ENCODE measurements at regions not wholly inside any gene's neighbourhood (a gene's known extent, or its start where the extent isn't known, plus 50 kb on each side); places are given as distances from the start of the nearest gene placed in this dataset.

DNA sequence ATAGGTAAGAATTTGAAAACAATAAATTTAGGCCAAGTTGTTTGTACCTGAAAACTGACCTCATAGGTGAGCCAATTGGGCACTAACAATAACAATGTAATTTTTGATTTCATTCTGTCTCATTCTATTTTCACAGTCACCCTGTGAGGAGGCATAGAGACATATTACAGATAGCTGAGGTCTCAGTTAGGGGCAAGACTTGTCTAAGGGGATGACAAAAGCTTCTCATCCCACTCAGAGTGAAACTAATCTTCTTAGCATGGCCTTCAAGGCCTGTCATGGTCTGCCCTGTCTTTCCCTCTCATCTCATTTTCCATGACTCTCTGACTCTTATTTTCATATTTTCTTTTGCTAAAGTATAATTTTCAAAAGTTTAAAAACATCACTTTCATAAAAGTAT is 562.0 kb upstream of the TNP1 start:
- TF ChIP-seq, protein P1, sequence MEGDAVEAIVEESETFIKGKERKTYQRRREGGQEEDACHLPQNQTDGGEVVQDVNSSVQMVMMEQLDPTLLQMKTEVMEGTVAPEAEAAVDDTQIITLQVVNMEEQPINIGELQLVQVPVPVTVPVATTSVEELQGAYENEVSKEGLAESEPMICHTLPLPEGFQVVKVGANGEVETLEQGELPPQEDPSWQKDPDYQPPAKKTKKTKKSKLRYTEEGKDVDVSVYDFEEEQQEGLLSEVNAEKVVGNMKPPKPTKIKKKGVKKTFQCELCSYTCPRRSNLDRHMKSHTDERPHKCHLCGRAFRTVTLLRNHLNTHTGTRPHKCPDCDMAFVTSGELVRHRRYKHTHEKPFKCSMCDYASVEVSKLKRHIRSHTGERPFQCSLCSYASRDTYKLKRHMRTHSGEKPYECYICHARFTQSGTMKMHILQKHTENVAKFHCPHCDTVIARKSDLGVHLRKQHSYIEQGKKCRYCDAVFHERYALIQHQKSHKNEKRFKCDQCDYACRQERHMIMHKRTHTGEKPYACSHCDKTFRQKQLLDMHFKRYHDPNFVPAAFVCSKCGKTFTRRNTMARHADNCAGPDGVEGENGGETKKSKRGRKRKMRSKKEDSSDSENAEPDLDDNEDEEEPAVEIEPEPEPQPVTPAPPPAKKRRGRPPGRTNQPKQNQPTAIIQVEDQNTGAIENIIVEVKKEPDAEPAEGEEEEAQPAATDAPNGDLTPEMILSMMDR (IDR thresholded peaks at IDR 0.05; ENCODE audit: insufficient read depth, low read length, poor library complexity, severe bottlenecking), result no peak
- TF ChIP-seq EZH2phosphoT487 (conservative IDR thresholded peaks at IDR 0.05; ENCODE audit: low read length), result no peak

Data from SU-DHL-6 (cell line).